ENCODE measurements at regions not wholly inside any gene's neighbourhood (a gene's known extent, or its start where the extent isn't known, plus 50 kb on each side); places are given as distances from the start of the nearest gene placed in this dataset.

- no peak overlapping the region for H3K9ac ChIP-seq
- TF ChIP-seq CTCF (IDR thresholded peaks at IDR 0.05): no peak
- H3K27me3 ChIP-seq (ENCODE audit: control insufficient read depth, insufficient read depth, low read length): no peaks in the 10 kb centered on the region
- no peak overlapping the region for H3K4me3 ChIP-seq (ENCODE audit: low read depth, low read length)
- no peaks in the 10 kb centered on the region for H3K79me2 ChIP-seq
- no peak overlapping the region for H3K4me2 ChIP-seq (ENCODE audit: low read length)
- H3K4me1 ChIP-seq: peaks cover 6% of the 10 kb centered on the region
- H3K27ac ChIP-seq: no peak overlapping the region
- no peaks in the 10 kb centered on the region for H3K9me3 ChIP-seq (ENCODE audit: control insufficient read depth, low read length)
- no peaks in the 10 kb centered on the region for H3K36me3 ChIP-seq (ENCODE audit: control insufficient read depth, insufficient read depth, low read length)
- H2AFZ ChIP-seq: no peak overlapping the region
These were observed 677.0 kb downstream of the NYAP2 start for GRCh38 chr2:226076529-226076928.

- no peaks in the 10 kb centered on the region for H3K79me2 ChIP-seq
- no peak overlapping the region for H3K4me3 ChIP-seq (ENCODE audit: low read depth, low read length)
- no peak for TF ChIP-seq CTCF (IDR thresholded peaks at IDR 0.05)
- no peak overlapping the region for H3K9ac ChIP-seq
- no peak overlapping the region for H3K27ac ChIP-seq
- H3K4me2 ChIP-seq (ENCODE audit: low read length): no peak overlapping the region
- no peaks in the 10 kb centered on the region for H3K27me3 ChIP-seq (ENCODE audit: control insufficient read depth, insufficient read depth, low read length)
- no peak overlapping the region for H2AFZ ChIP-seq
- H3K4me1 ChIP-seq: no peaks in the 10 kb centered on the region
- H3K36me3 ChIP-seq (ENCODE audit: control insufficient read depth, insufficient read depth, low read length): no peaks in the 10 kb centered on the region
- no peaks in the 10 kb centered on the region for H3K9me3 ChIP-seq (ENCODE audit: control insufficient read depth, low read length)
These were observed 674.9 kb downstream of the NYAP2 start for GRCh38 chr2:226074391-226074790.

GRCh38 chr2:226073496-226074160 is 674.1 kb downstream of the NYAP2 start:
- no peaks in the 10 kb centered on the region for H3K9me3 ChIP-seq (ENCODE audit: control insufficient read depth, low read length)
- H3K4me3 ChIP-seq (ENCODE audit: low read depth, low read length): no peak overlapping the region
- no peak for TF ChIP-seq CTCF (IDR thresholded peaks at IDR 0.05)

GRCh38 chr2:226066873-226067272 is 667.4 kb downstream of the NYAP2 start:
- Histone ChIP-seq H3K36me3 (ENCODE audit: control insufficient read depth, insufficient read depth, low read length) (no peaks in the 10 kb centered on the region), H3K79me2 (no peaks in the 10 kb centered on the region), H3K4me3 (ENCODE audit: low read depth, low read length) (no peak overlapping the region), H3K27ac (no peak overlapping the region), H3K9me3 (ENCODE audit: control insufficient read depth, low read length) (no peaks in the 10 kb centered on the region), H3K4me2 (ENCODE audit: low read length) (no peak overlapping the region), H2AFZ (no peak overlapping the region), H3K9ac (no peak overlapping the region), H3K4me1 (no peaks in the 10 kb centered on the region), H3K27me3 (ENCODE audit: control insufficient read depth, insufficient read depth, low read length) (no peaks in the 10 kb centered on the region)
- no peak for TF ChIP-seq CTCF (IDR thresholded peaks at IDR 0.05)

More at GRCh38 chr2:226073496-226074160, 674.1 kb downstream of the NYAP2 start:
- Histone ChIP-seq H3K27ac (no peak overlapping the region), H3K79me2 (no peaks in the 10 kb centered on the region), H3K4me1 (no peaks in the 10 kb centered on the region), H3K4me2 (ENCODE audit: low read length) (no peak overlapping the region), H3K36me3 (ENCODE audit: control insufficient read depth, insufficient read depth, low read length) (no peaks in the 10 kb centered on the region), H2AFZ (no peak overlapping the region), H3K27me3 (ENCODE audit: control insufficient read depth, insufficient read depth, low read length) (no peaks in the 10 kb centered on the region), H3K9ac (no peak overlapping the region)

GRCh38 chr2:226066391-226066790 is 666.9 kb downstream of the NYAP2 start:
- H3K4me2 ChIP-seq (ENCODE audit: low read length): no peak overlapping the region
- H3K36me3 ChIP-seq (ENCODE audit: control insufficient read depth, insufficient read depth, low read length): no peaks in the 10 kb centered on the region
- no peak overlapping the region for H2AFZ ChIP-seq
- no peak overlapping the region for H3K9ac ChIP-seq
- no peaks in the 10 kb centered on the region for H3K27me3 ChIP-seq (ENCODE audit: control insufficient read depth, insufficient read depth, low read length)
- no peak for TF ChIP-seq CTCF (IDR thresholded peaks at IDR 0.05)
- no peaks in the 10 kb centered on the region for H3K4me1 ChIP-seq
- no peak overlapping the region for H3K27ac ChIP-seq
- no peak overlapping the region for H3K4me3 ChIP-seq (ENCODE audit: low read depth, low read length)
- no peaks in the 10 kb centered on the region for H3K9me3 ChIP-seq (ENCODE audit: control insufficient read depth, low read length)
- no peaks in the 10 kb centered on the region for H3K79me2 ChIP-seq
